GM12892 (cell line): ENCODE measurements at regions not wholly inside any gene's neighbourhood (a gene's known extent, or its start where the extent isn't known, plus 50 kb on each side); places are given as distances from the start of the nearest gene placed in this dataset.

Experiments used
- DNase-seq: peaks from one replicate; pipeline ENCODE4 v3.0.0; 2011; ENCODE audit not compliant: insufficient read length
- FAIRE-seq: peaks from 2 replicates; lab custom pipeline; 2011; peaks lifted over from hg19 to GRCh38; lab: Jason Lieb, UNC
- POLR2A ChIP-seq: IDR thresholded peaks from 2 replicates; pipeline ENCODE4 v1.6.1; 2011; ENCODE audit warnings: low read depth, low read length, control low read depth
- POLR2AphosphoS5 ChIP-seq: IDR thresholded peaks from 2 replicates; pipeline ENCODE4 v1.6.1; 2011; ENCODE audit warnings: low read depth, low read length, control low read depth
- TAF1 ChIP-seq: IDR thresholded peaks from 2 replicates; pipeline ENCODE4 v1.6.1; 2011; ENCODE audit warnings: low read depth, mild to moderate bottlenecking, control low read depth, low read length, borderline replicate concordance

DNA sequence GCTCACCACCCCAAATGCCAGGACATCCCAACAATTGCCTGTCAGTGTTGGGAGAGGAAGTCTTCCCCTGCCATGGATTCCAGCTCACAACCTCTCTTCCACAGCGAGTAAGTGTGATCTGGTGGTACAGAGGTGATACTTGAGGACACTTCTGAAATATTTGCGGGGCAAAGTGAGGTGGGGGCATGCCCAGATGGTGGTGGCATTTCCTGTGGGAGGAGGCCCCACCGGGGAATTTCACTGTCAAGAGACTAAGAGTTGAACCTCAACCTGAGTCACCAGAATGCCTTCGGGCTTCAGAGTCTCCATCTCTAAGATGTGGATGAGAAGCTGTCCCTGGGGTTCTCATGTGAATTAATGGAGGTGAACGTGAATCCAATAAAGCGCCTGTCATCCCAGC lies 122.3 kb upstream of the RFLNA start:
- FAIRE-seq, result no peak

DNA sequence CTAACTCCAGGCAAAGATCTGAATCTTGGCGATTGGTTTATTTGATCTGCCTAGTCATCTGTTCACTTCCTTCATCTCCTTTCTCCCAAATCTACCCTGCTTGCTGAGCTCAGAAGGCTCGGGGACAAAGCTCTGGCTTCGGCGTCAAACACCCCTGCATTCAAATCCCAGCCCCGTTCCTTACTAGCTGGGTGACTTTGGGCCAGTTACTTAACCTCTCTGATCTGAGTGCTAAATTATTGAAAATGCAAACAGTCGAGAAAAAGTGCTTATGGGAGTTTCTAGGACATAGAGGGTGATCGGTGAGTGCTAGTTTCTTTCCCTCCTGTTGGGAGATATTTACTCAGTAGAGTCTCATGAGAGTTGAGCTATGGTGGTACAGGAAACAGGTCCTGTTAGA lies 121.2 kb upstream of the RFLNA start:
- FAIRE-seq, result no peak
- DNase-seq, result no peak
- TF ChIP-seq TAF1 (no peak), POLR2AphosphoS5 (no peak), POLR2A (no peak)

More for the DNA sequence above, 122.3 kb upstream of the RFLNA start:
- DNase-seq, result no peak
- TF ChIP-seq TAF1 (no peak), POLR2AphosphoS5 (no peak), POLR2A (no peak)

DNA sequence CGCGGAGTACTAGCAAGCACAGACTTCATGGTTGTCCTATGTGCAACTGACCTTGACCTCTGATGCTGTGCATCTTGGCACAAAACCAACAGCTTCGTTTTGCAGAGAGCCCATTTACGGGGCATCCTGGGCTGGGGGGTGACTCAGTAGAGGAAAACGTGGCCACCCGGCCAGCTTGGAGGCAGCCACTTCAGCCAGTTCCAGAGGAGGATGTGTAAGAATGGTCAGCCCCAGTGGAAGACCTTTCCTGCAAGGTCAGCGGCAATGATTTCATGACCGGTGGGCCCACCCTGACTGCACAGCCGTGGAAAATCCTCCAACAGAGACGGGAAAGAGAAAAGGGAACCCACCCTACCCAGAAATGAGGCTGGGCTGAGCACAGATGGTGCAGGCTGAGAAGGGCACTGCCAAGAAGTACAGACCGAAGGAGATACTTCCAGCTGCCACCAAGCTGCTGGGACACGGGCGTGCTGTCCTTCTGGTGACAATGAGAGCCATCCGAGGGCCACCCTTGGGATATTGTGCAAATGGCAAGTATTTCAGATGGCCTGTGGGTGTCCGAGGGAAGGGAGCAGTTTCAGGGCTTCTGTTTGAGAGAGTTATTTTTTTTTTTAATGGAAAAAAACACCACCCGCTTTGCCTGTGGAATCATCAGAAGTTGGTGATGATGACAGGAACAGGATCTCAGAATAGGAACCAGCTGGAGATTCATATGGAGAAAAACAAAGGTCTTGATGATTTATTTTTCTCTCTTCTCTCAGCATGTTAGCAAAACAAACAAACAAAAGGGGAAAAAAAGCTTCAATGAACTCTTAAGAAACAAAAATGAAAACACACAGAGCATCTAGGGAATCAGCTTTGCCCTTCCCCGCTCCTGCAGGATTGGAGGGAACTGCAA lies 120.2 kb upstream of the RFLNA start:
- FAIRE-seq (no peak), DNase-seq (no peak)
- TF ChIP-seq POLR2AphosphoS5 (no peak), TAF1 (no peak), POLR2A (no peak)

DNA sequence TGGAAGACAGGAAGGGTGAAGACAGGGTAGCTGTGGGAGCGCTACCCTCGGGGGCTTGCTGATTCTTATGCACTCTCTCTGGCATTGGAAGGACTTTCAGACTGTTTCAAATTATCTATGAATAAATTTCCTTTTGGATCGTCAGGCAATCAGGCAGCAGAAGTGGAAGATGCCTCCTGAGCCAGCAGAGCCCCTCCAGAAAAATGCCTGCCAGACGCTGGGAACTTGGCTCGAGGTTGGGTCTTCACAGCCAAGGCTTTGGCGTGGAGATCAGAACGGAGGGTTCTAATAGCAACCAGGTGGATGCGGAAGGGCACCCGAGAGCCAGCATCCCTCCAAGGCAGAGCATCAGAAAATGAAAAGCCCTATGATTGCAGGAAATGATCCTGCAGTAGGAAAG lies 119.2 kb upstream of the RFLNA start:
- no peak for DNase-seq
- TF ChIP-seq TAF1 (no peak), POLR2AphosphoS5 (no peak), POLR2A (no peak)
- no peak for FAIRE-seq

DNA sequence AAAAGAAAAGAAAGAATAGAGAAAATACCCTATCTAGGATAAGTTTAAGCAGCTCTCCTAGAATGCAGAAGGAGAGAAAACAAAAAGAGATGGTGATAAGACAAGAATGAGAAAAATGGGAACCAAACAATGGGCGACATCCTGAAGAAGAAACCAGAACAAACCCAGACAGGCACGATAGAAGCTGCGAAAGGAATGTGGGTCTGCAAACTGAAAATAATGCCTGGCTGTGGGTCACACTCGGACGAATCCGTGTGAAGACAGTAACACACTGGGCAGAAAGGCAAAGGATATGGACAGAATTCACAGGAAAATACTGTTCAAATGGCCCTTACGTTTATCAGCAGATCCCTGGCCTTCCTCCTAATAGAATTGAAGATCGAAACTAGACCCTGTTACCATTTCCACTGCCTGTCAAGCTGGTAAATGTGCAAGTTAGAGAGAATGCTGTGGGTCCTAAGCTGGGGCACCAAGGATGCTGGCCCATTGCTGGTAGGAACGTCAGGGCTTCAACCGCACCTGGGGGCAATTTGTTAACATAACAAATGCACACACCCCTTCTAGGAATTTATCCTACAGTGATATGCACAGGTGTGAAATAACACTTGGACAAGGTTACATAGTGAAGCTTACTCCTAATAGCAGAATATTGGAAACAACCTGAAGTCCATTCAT lies 117.5 kb upstream of the RFLNA start:
- DNase-seq, result no peak
- FAIRE-seq, result no peak
- TF ChIP-seq TAF1, result no peak
- no peak for TF ChIP-seq POLR2AphosphoS5
- no peak for TF ChIP-seq POLR2A

GRCh38 chr12:124177951-124178316 lies 117.0 kb upstream of the RFLNA start:
- TF ChIP-seq TAF1, result no peak
- TF ChIP-seq POLR2AphosphoS5, result no peak
- TF ChIP-seq POLR2A, result no peak
- no peak for FAIRE-seq

GRCh38 chr12:124179936-124180607 lies 114.8 kb upstream of the RFLNA start:
- TF ChIP-seq TAF1 (no peak), POLR2A (no peak), POLR2AphosphoS5 (no peak)
- DNase-seq, result no peak
- FAIRE-seq, result no peak

More at GRCh38 chr12:124177951-124178316, 117.0 kb upstream of the RFLNA start:
- DNase-seq, result no peak

- FAIRE-seq, result no peak
- no peak for TF ChIP-seq TAF1
- TF ChIP-seq POLR2A, result no peak
- no peak for TF ChIP-seq POLR2AphosphoS5
Measured at GRCh38 chr12:124183172-124183571, 111.7 kb upstream of the RFLNA start.

GRCh38 chr12:124184456-124184855 lies 110.4 kb upstream of the RFLNA start:
- no peak for FAIRE-seq
- no peak for DNase-seq
- no peak for TF ChIP-seq POLR2A
- no peak for TF ChIP-seq TAF1
- TF ChIP-seq POLR2AphosphoS5, result no peak

More at GRCh38 chr12:124183172-124183571, 111.7 kb upstream of the RFLNA start:
- no peak for DNase-seq

GRCh38 chr12:124185971-124186686 lies 108.8 kb upstream of the RFLNA start:
- no peak for TF ChIP-seq POLR2A
- TF ChIP-seq POLR2AphosphoS5, result no peak
- TF ChIP-seq TAF1, result no peak
- DNase-seq, result no peak
- FAIRE-seq, result no peak

GRCh38 chr12:124188084-124188483 lies 106.8 kb upstream of the RFLNA start:
- FAIRE-seq, result no peak

More at GRCh38 chr12:124188084-124188483, 106.8 kb upstream of the RFLNA start:
- TF ChIP-seq TAF1 (no peak), POLR2A (no peak), POLR2AphosphoS5 (no peak)
- no peak for DNase-seq
